Ovary (tissue), 3 donors: ENCODE measurements at regions not wholly inside any gene's neighbourhood (a gene's known extent, or its start where the extent isn't known, plus 50 kb on each side); places are given as distances from the start of the nearest gene placed in this dataset.

Source experiments
- EP300 ChIP-seq: sonication (generic); formaldehyde crosslinking; IDR thresholded peaks from one replicate; pipeline ENCODE4 v1.6.1; 2017; ENCODE audit warnings: antibody characterized with exemption
- POLR2A ChIP-seq: fragments of 450-650 bp; IDR thresholded peaks from one replicate; pipeline ENCODE4 v1.6.1; 2017; ENCODE audit warnings: antibody characterized with exemption, mild to moderate bottlenecking, moderate library complexity
- TF ChIP-seq, protein P1 (sequence below), 3 donors: fragments of 450-650 bp in 2 of 3; fragments of 200-600 bp in 1 of 3; IDR thresholded peaks; one replicate each; pipeline versions ENCODE4 v1.5.1 to v1.8.0; 2016 to 2022; ENCODE audit warnings: antibody characterized with exemption in 3 of 3, mild to moderate bottlenecking in 1 of 3
- donor health status: DM: no; HTN: no; CAD: no.

GRCh38 chr15:39143479-39143878 is 437.4 kb upstream of the THBS1 start:
- TF ChIP-seq POLR2A (no peak), EP300 (no peak)
- TF ChIP-seq, protein P1, sequence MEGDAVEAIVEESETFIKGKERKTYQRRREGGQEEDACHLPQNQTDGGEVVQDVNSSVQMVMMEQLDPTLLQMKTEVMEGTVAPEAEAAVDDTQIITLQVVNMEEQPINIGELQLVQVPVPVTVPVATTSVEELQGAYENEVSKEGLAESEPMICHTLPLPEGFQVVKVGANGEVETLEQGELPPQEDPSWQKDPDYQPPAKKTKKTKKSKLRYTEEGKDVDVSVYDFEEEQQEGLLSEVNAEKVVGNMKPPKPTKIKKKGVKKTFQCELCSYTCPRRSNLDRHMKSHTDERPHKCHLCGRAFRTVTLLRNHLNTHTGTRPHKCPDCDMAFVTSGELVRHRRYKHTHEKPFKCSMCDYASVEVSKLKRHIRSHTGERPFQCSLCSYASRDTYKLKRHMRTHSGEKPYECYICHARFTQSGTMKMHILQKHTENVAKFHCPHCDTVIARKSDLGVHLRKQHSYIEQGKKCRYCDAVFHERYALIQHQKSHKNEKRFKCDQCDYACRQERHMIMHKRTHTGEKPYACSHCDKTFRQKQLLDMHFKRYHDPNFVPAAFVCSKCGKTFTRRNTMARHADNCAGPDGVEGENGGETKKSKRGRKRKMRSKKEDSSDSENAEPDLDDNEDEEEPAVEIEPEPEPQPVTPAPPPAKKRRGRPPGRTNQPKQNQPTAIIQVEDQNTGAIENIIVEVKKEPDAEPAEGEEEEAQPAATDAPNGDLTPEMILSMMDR (IDR thresholded peaks at IDR 0.05) = no peak
